A549 (cell line): ENCODE measurements at regions not wholly inside any gene's neighbourhood (a gene's known extent, or its start where the extent isn't known, plus 50 kb on each side); places are given as distances from the start of the nearest gene placed in this dataset.

Experiments
- CEBPB ChIP-seq, 2 experiments: fragments of >200 bp in 1 of 2; sonication (Bioruptor Twin) in 1 of 2; formaldehyde crosslinking in 1 of 2; IDR thresholded peaks; 2 replicates each; pipeline ENCODE4 v1.6.1; 2012 to 2016
- CHD4 ChIP-seq: fragments of 200-600 bp; sonication (generic); IDR thresholded peaks from 2 replicates; pipeline ENCODE4 v1.6.1; 2016; ENCODE audit warnings: antibody characterized with exemption, mild to moderate bottlenecking, borderline replicate concordance
- CTCF ChIP-seq: fragments of >200 bp; sonication (Bioruptor Twin); formaldehyde crosslinking; IDR thresholded peaks from 3 replicates; pipeline ENCODE4 v1.5.1; 2016
- MAZ ChIP-seq: fragments of 150-350 bp; IDR thresholded peaks from 2 replicates; pipeline ENCODE4 v1.6.1; 2014; ENCODE audit warnings: antibody characterized with exemption, low read depth, low read length, borderline replicate concordance
- PHF8 ChIP-seq: fragments of 200-600 bp; sonication (generic); IDR thresholded peaks from 2 replicates; pipeline ENCODE4 v1.6.1; 2016; ENCODE audit warnings: low read depth, mild to moderate bottlenecking, antibody characterized with exemption, moderate library complexity, borderline replicate concordance
- POLR2A ChIP-seq: IDR thresholded peaks from 2 replicates; pipeline ENCODE4 v1.6.1; 2012; ENCODE audit warnings: mild to moderate bottlenecking, low read length
- RNF2 ChIP-seq: fragments of 200-600 bp; sonication (generic); IDR thresholded peaks from 2 replicates; pipeline ENCODE4 v1.6.1; 2016; ENCODE audit warnings: low read depth, mild to moderate bottlenecking, antibody characterized with exemption, moderate library complexity, borderline replicate concordance

DNA sequence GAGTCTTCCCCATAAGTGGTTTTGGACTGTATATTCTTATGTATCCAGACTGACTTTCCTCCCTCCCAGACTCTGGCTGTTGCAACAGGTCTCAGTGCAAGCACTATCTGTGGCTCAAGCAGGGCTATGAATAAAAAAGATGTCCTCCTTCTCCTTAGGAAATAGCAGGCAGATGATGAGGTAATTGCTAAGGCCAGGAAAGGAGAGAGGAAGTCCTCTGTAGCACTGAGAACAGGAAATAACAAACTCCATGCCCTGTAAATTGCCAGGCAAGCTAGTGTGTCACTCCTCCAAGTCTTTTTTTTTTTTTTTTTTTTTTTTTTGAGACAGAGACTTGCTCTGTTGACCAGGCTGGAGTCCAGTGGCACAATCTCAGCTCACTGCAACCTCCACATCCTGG is 900.1 kb downstream of the TYW1 start:
- TF ChIP-seq CEBPB (IDR thresholded peaks at IDR 0.05) = no peak
- no peak for TF ChIP-seq CHD4
- TF ChIP-seq POLR2A = no peak
- TF ChIP-seq PHF8 = no peak
- no peak for TF ChIP-seq MAZ
- TF ChIP-seq CTCF = no peak
- no peak for TF ChIP-seq RNF2
